ENCODE measurements at regions not wholly inside any gene's neighbourhood (a gene's known extent, or its start where the extent isn't known, plus 50 kb on each side); places are given as distances from the start of the nearest gene placed in this dataset.

DNA sequence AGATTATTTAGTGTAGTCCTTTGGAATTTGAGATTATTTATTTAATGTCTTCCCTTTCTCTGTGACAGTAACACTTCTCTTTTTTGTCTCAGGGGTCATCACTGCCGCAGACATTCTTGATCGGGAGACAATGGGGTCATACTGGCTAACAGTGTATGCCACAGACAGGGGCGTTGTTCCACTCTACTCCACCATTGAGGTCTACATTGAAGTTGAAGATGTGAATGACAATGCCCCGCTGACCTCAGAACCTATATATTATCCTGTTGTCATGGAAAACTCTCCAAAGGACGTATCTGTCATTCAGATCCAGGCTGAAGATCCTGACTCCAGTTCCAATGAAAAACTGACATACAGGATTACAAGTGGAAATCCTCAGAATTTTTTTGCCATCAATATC lies 299.9 kb downstream of the FAT3 start:
- TF ChIP-seq, protein P1, sequence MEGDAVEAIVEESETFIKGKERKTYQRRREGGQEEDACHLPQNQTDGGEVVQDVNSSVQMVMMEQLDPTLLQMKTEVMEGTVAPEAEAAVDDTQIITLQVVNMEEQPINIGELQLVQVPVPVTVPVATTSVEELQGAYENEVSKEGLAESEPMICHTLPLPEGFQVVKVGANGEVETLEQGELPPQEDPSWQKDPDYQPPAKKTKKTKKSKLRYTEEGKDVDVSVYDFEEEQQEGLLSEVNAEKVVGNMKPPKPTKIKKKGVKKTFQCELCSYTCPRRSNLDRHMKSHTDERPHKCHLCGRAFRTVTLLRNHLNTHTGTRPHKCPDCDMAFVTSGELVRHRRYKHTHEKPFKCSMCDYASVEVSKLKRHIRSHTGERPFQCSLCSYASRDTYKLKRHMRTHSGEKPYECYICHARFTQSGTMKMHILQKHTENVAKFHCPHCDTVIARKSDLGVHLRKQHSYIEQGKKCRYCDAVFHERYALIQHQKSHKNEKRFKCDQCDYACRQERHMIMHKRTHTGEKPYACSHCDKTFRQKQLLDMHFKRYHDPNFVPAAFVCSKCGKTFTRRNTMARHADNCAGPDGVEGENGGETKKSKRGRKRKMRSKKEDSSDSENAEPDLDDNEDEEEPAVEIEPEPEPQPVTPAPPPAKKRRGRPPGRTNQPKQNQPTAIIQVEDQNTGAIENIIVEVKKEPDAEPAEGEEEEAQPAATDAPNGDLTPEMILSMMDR (conservative IDR thresholded peaks at IDR 0.05 in 1 of 2, IDR thresholded peaks at IDR 0.05 in 1 of 2; ENCODE audit: low read depth in 1 of 2, low read length in 2 of 2), result no peak
- no peak for TF ChIP-seq EZH2 (IDR thresholded peaks at IDR 0.05; ENCODE audit: low read length, missing control alignments)
- H3K27ac ChIP-seq (ENCODE audit: insufficient read depth, low read length), result no peak overlapping the region

DNA sequence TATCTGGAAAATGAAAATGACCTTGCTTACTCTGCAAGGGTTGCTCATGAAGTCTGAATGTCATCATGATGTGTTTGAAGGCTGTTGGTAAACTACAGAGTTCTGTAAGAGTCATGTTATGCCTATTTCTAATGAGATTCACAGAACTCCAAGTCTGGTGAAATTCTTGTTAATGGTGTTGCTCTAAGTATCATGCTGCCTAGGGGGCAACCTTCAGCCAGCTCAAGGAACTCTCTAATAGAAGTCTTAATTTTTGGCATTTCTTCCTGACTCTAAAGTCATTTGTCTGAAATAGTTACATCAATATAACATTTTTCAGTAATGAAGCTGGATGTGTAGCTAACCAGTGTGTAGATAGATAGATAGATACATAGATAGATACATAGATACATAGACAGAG lies 302.8 kb downstream of the FAT3 start:
- no peaks in the 10 kb centered on the region for H3K79me2 ChIP-seq (ENCODE audit: control insufficient read depth, insufficient read depth, low read length)
- no peak overlapping the region for H3K27ac ChIP-seq (ENCODE audit: insufficient read depth, low read length)
- no peak for TF ChIP-seq EZH2 (IDR thresholded peaks at IDR 0.05; ENCODE audit: low read length, missing control alignments)
- TF ChIP-seq, protein P1 (conservative IDR thresholded peaks at IDR 0.05 in 1 of 2, IDR thresholded peaks at IDR 0.05 in 1 of 2; ENCODE audit: low read depth in 1 of 2, low read length in 2 of 2), result peak in 1 of 2 donors; percentile 22
- peak overlapping the region in 1 of 4 experiments; percentile 0 for H3K4me3 ChIP-seq (replicated peaks in 1 of 4; ENCODE audit: control extremely low read depth in 1 of 4, insufficient read depth in 1 of 4, low read depth in 3 of 4, low read length in 4 of 4)
- H3K4me1 ChIP-seq (ENCODE audit: control insufficient read depth, extremely low read depth, insufficient read depth, low read length), result no peaks in the 10 kb centered on the region
- H2AFZ ChIP-seq (ENCODE audit: low read length), result no peak overlapping the region
- peak; percentile 37 to 40 for DNase-seq (ENCODE audit: low read depth in 2 of 2)
- H3K36me3 ChIP-seq (ENCODE audit: control insufficient read depth, insufficient read depth, low read length), result no peaks in the 10 kb centered on the region
- H3K27me3 ChIP-seq (ENCODE audit: control insufficient read depth, insufficient read depth, low read length), result no peaks in the 10 kb centered on the region
- H4K20me1 ChIP-seq (ENCODE audit: control insufficient read depth, extremely low read depth, insufficient read depth, low read length), result no peaks in the 10 kb centered on the region
- H3K4me2 ChIP-seq (ENCODE audit: extremely low read depth, insufficient read depth, low read length), result no peak overlapping the region
- H3K9me3 ChIP-seq (ENCODE audit: control insufficient read depth, insufficient read depth, low read depth, low read length), result no peaks in the 10 kb centered on the region
- no peak overlapping the region for H3K9ac ChIP-seq (ENCODE audit: insufficient read depth, low read length)

More for the DNA sequence above, 299.9 kb downstream of the FAT3 start:
- Histone ChIP-seq H3K4me2 (ENCODE audit: extremely low read depth, insufficient read depth, low read length) (no peak overlapping the region), H3K4me3 (replicated peaks in 1 of 4; ENCODE audit: control extremely low read depth in 1 of 4, insufficient read depth in 1 of 4, low read depth in 3 of 4, low read length in 4 of 4) (no peak overlapping the region), H3K27me3 (ENCODE audit: control insufficient read depth, insufficient read depth, low read length) (no peaks in the 10 kb centered on the region), H3K9me3 (ENCODE audit: control insufficient read depth, insufficient read depth, low read depth, low read length) (no peaks in the 10 kb centered on the region), H3K36me3 (ENCODE audit: control insufficient read depth, insufficient read depth, low read length) (no peaks in the 10 kb centered on the region), H4K20me1 (ENCODE audit: control insufficient read depth, extremely low read depth, insufficient read depth, low read length) (no peaks in the 10 kb centered on the region), H3K79me2 (ENCODE audit: control insufficient read depth, insufficient read depth, low read length) (no peaks in the 10 kb centered on the region), H2AFZ (ENCODE audit: low read length) (no peak overlapping the region), H3K4me1 (ENCODE audit: control insufficient read depth, extremely low read depth, insufficient read depth, low read length) (no peaks in the 10 kb centered on the region), H3K9ac (ENCODE audit: insufficient read depth, low read length) (no peak overlapping the region)
- DNase-seq (ENCODE audit: low read depth in 2 of 2), result no peak

GRCh38 chr11:92528001-92528400 lies 303.4 kb downstream of the FAT3 start:
- H3K27ac ChIP-seq (ENCODE audit: insufficient read depth, low read length), result no peak overlapping the region
- peak overlapping the region in 1 of 4 experiments; percentile 11 for H3K4me3 ChIP-seq (replicated peaks in 1 of 4; ENCODE audit: control extremely low read depth in 1 of 4, insufficient read depth in 1 of 4, low read depth in 3 of 4, low read length in 4 of 4)
- H4K20me1 ChIP-seq (ENCODE audit: control insufficient read depth, extremely low read depth, insufficient read depth, low read length), result no peaks in the 10 kb centered on the region
- no peaks in the 10 kb centered on the region for H3K27me3 ChIP-seq (ENCODE audit: control insufficient read depth, insufficient read depth, low read length)
- H3K79me2 ChIP-seq (ENCODE audit: control insufficient read depth, insufficient read depth, low read length), result no peaks in the 10 kb centered on the region
- no peak overlapping the region for H3K9ac ChIP-seq (ENCODE audit: insufficient read depth, low read length)
- H3K9me3 ChIP-seq (ENCODE audit: control insufficient read depth, insufficient read depth, low read depth, low read length), result no peaks in the 10 kb centered on the region
- no peak overlapping the region for H2AFZ ChIP-seq (ENCODE audit: low read length)
- H3K36me3 ChIP-seq (ENCODE audit: control insufficient read depth, insufficient read depth, low read length), result no peaks in the 10 kb centered on the region
- no peak overlapping the region for H3K4me2 ChIP-seq (ENCODE audit: extremely low read depth, insufficient read depth, low read length)
- TF ChIP-seq, protein P1 (conservative IDR thresholded peaks at IDR 0.05 in 1 of 2, IDR thresholded peaks at IDR 0.05 in 1 of 2; ENCODE audit: low read depth in 1 of 2, low read length in 2 of 2), result no peak
- no peak for TF ChIP-seq EZH2 (IDR thresholded peaks at IDR 0.05; ENCODE audit: low read length, missing control alignments)
- no peaks in the 10 kb centered on the region for H3K4me1 ChIP-seq (ENCODE audit: control insufficient read depth, extremely low read depth, insufficient read depth, low read length)
- DNase-seq (ENCODE audit: low read depth in 2 of 2), result peak; percentile 88 to 95
